ENCODE measurements at regions not wholly inside any gene's neighbourhood (a gene's known extent, or its start where the extent isn't known, plus 50 kb on each side); places are given as distances from the start of the nearest gene placed in this dataset.
"Not testable (repeated sequence)": the region's sequence is repeated elsewhere in the genome, so short reads cannot be mapped to it uniquely, and the experiment has no call there.

GRCh38 chr6:71360556-71361335 is 72.1 kb downstream of the OGFRL1 start:
- 91 to 95% methylated on average over 6 to 9 of the region's 9 CpGs for WGBS, 2 donors
- not testable (repeated sequence) for H3K36me3 ChIP-seq; H3K4me1 ChIP-seq; H3K27me3 ChIP-seq; H3K9me3 ChIP-seq; H3K27ac ChIP-seq; DNase-seq (ENCODE audit: low spot score in 2 of 2); H3K4me3 ChIP-seq

- Histone ChIP-seq H3K27ac (no peak overlapping the region), H3K4me1 (peaks cover 0 to 6% (median 3%) of the 10 kb centered on the region in 4 donors), H3K27me3 (no peaks in the 10 kb centered on the region), H3K4me3 (no peak overlapping the region), H3K9me3 (no peaks in the 10 kb centered on the region), H3K36me3 (peaks cover 0 to 7% (median 0%) of the 10 kb centered on the region in 3 donors)
- TF ChIP-seq POLR2A (IDR thresholded peaks at IDR 0.05) (no peak), CTCF (IDR thresholded peaks at IDR 0.05) (no peak), EP300 (IDR thresholded peaks at IDR 0.05) (no peak)
- 71 to 73% methylated on average over 4 of the region's 4 CpGs for WGBS, 2 donors
- no peak for DNase-seq (ENCODE audit: low spot score in 2 of 2)
Observed at GRCh38 chr6:71364889-71365542, 76.4 kb downstream of the OGFRL1 start.

- peaks cover 0 to 5% (median 0%) of the 10 kb centered on the region in 3 donors for H3K36me3 ChIP-seq
- no peak overlapping the region for H3K4me3 ChIP-seq
- H3K9me3 ChIP-seq, result no peaks in the 10 kb centered on the region
- H3K4me1 ChIP-seq, result peaks cover 0 to 6% (median 3%) of the 10 kb centered on the region in 4 donors
- TF ChIP-seq EP300 (IDR thresholded peaks at IDR 0.05), result no peak
- TF ChIP-seq POLR2A (IDR thresholded peaks at IDR 0.05), result no peak
- TF ChIP-seq CTCF (IDR thresholded peaks at IDR 0.05), result no peak
- H3K27ac ChIP-seq, result no peak overlapping the region
- H3K27me3 ChIP-seq, result no peaks in the 10 kb centered on the region
- WGBS, 2 donors, result 79 to 88% methylated on average over 3 of the region's 3 CpGs
- DNase-seq (ENCODE audit: low spot score in 2 of 2), result no peak
Observed at GRCh38 chr6:71367756-71368155, 79.1 kb downstream of the OGFRL1 start.

GRCh38 chr6:71368284-71368683 is 79.7 kb downstream of the OGFRL1 start:
- Histone ChIP-seq H3K4me1 (peaks cover 0 to 6% (median 3%) of the 10 kb centered on the region in 4 donors), H3K27ac (no peak overlapping the region), H3K36me3 (peaks cover 0 to 6% (median 0%) of the 10 kb centered on the region in 3 donors), H3K27me3 (no peaks in the 10 kb centered on the region), H3K9me3 (no peaks in the 10 kb centered on the region), H3K4me3 (no peak overlapping the region)
- 92 to 97% methylated on average over 2 of the region's 2 CpGs for WGBS, 2 donors
- DNase-seq (ENCODE audit: low spot score in 2 of 2), result no peak
- TF ChIP-seq POLR2A (IDR thresholded peaks at IDR 0.05) (no peak), CTCF (IDR thresholded peaks at IDR 0.05) (no peak)

GRCh38 chr6:71371559-71371958 is 82.9 kb downstream of the OGFRL1 start:
- H3K4me3 ChIP-seq, result no peak overlapping the region
- peaks cover 0 to 6% (median 0%) of the 10 kb centered on the region in 4 donors for H3K4me1 ChIP-seq
- DNase-seq (ENCODE audit: low spot score in 2 of 2), result no peak
- WGBS, 2 donors, result 100% methylated on average over 1 of the region's 1 CpG
- TF ChIP-seq POLR2A (IDR thresholded peaks at IDR 0.05) (no peak), CTCF (IDR thresholded peaks at IDR 0.05) (no peak), EP300 (IDR thresholded peaks at IDR 0.05) (no peak)
- no peaks in the 10 kb centered on the region for H3K9me3 ChIP-seq
- H3K27ac ChIP-seq, result no peak overlapping the region
- peaks cover 0 to 6% (median 0%) of the 10 kb centered on the region in 3 donors for H3K36me3 ChIP-seq
- H3K27me3 ChIP-seq, result no peaks in the 10 kb centered on the region
